HG03159 (cell line): ENCODE measurements at regions not wholly inside any gene's neighbourhood (a gene's known extent, or its start where the extent isn't known, plus 50 kb on each side); places are given as distances from the start of the nearest gene placed in this dataset.

ENCODE experiments used
- ATAC-seq: cut with Tn5 transposase; IDR thresholded peaks from one replicate; pipeline ENCODE4 v1.9.1; 2021; ENCODE audit warnings: mild to moderate bottlenecking, moderate library complexity; ENCODE audit not compliant: unreplicated experiment

GRCh38 chr2:220036431-220036830 is 409.0 kb downstream of the SLC4A3 start:
- no peak for ATAC-seq

GRCh38 chr2:220040346-220040745 is 412.9 kb downstream of the SLC4A3 start:
- ATAC-seq, result no peak

GRCh38 chr2:220041447-220041846 is 414.0 kb downstream of the SLC4A3 start:
- ATAC-seq, result no peak

GRCh38 chr2:220043155-220043989 is 415.9 kb downstream of the SLC4A3 start:
- no peak for ATAC-seq

GRCh38 chr2:220043990-220044335 is 416.5 kb downstream of the SLC4A3 start:
- no peak for ATAC-seq

- ATAC-seq, result no peak
Measured at GRCh38 chr2:220044383-220044782, 417.0 kb downstream of the SLC4A3 start.

- ATAC-seq, result no peak
Measured at GRCh38 chr2:220046507-220046906, 419.1 kb downstream of the SLC4A3 start.

GRCh38 chr2:220051716-220052115 is 424.3 kb downstream of the SLC4A3 start:
- ATAC-seq, result no peak

GRCh38 chr2:220053919-220054318 is 426.5 kb downstream of the SLC4A3 start:
- ATAC-seq, result no peak

GRCh38 chr2:220057391-220057790 is 430.0 kb downstream of the SLC4A3 start:
- ATAC-seq, result no peak

- ATAC-seq, result no peak
Measured at GRCh38 chr2:220057916-220058315, 430.5 kb downstream of the SLC4A3 start.

- ATAC-seq, result no peak
Measured at GRCh38 chr2:220064111-220065030, 436.9 kb downstream of the SLC4A3 start.

- ATAC-seq, result no peak
Measured at GRCh38 chr2:220065581-220065980, 438.2 kb downstream of the SLC4A3 start.

GRCh38 chr2:220068846-220069245 is 441.4 kb downstream of the SLC4A3 start:
- no peak for ATAC-seq

- no peak for ATAC-seq
Measured at GRCh38 chr2:220070349-220070748, 442.9 kb downstream of the SLC4A3 start.

- no peak for ATAC-seq
Measured at GRCh38 chr2:220071696-220072095, 444.3 kb downstream of the SLC4A3 start.

GRCh38 chr2:220072669-220073220 is 445.3 kb downstream of the SLC4A3 start:
- ATAC-seq, result no peak

GRCh38 chr2:220075835-220076234 is 448.4 kb downstream of the SLC4A3 start:
- no peak for ATAC-seq

GRCh38 chr2:220076734-220077133 is 449.3 kb downstream of the SLC4A3 start:
- no peak for ATAC-seq

- no peak for ATAC-seq
Measured at GRCh38 chr2:220077488-220077887, 450.1 kb downstream of the SLC4A3 start.

- no peak for ATAC-seq
Measured at GRCh38 chr2:220078439-220078838, 451.0 kb downstream of the SLC4A3 start.

GRCh38 chr2:220079595-220079994 is 452.2 kb downstream of the SLC4A3 start:
- no peak for ATAC-seq
